Stimulated activated CD8-positive, alpha-beta memory T cell treated with anti-CD3 and anti-CD28 coated beads, Interleukin-4, amount 100 ng/mL, for 4 hours (primary cell): ENCODE measurements at regions not wholly inside any gene's neighbourhood (a gene's known extent, or its start where the extent isn't known, plus 50 kb on each side); places are given as distances from the start of the nearest gene placed in this dataset.

ENCODE experiments used
- DNase-seq, 2 donors: peaks; one replicate each; pipeline ENCODE4 v3.0.0-alpha.2; 2020; ENCODE audit warnings: low read depth in 2 of 2, low spot score in 1 of 2

DNA sequence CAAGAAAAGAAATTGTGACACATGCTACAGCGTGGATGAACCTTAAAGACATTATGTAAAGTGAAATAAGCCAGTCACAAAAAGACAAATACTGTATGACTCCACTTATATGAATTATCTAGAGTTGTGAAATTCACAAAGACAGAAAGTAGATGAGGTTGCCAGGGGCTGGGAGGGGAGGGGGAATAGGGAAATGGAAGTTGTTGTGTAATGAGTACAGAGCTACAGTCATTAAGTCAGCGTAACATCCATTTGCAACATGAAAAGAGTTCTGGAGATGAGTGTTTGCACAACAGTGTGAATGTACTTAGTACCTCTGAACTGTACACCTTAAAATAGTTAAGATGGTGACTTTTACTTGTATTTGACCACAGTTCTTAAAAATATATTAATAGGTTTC, 112.1 kb upstream of the CDK1 start:
- no peak for DNase-seq

GRCh38 chr10:60664859-60665258, 113.4 kb upstream of the CDK1 start:
- DNase-seq: no peak

GRCh38 chr10:60663850-60664249, 114.4 kb upstream of the CDK1 start:
- DNase-seq: no peak

DNA sequence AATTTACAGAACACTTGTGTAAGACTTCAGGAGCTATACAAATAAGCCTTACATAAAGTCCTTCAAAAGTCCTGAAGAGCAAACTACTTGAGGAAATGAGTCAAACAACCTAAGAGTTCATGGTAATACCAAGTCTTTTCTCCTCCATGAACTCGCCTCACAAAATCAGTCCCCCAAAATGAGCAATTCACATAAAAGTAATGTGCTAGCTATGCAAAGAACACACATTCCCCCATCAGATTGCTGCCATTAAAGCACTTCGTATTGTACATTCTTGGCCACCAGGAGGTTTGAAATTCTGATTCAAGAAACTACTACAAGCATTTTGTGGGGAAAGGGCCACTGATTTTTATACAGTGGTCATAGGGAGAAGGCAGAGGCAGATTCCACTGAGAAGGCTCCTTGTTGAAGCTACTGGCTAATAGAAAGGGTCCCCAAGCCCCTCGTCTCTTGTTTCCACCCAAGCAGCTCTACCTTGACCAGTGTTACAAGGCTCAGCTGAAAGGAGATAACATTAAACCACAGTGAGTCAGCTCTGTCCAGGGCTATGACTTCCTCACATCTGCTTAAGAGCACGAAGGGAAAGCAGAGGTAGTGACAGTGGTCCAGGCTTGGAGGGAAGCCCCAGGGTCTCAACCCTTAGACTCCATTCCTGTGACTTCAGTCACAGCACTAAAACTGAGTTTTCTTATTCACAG, 115.2 kb upstream of the CDK1 start:
- no peak for DNase-seq

DNA sequence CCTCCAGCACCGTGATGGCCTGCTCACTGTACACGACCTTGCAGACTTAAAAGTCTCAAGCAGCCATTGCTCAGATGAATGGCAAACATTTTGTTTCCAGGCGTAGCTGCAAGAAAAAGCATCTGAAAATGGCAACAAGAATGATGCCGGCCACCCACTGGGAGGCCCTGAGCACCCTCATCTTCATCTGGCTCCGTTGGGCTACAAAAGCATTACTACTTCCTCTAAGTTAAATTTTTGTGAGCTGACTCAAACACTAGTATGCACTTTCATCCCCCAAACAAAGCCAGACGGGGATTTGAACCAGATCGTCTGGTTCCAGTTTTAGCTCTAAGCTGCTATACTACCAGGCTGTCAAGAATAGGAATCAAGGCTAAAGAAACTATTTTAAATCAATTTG, 116.6 kb upstream of the CDK1 start:
- no peak for DNase-seq

- DNase-seq: no peak
Observed at GRCh38 chr10:60660625-60661024, 117.7 kb upstream of the CDK1 start.

DNA sequence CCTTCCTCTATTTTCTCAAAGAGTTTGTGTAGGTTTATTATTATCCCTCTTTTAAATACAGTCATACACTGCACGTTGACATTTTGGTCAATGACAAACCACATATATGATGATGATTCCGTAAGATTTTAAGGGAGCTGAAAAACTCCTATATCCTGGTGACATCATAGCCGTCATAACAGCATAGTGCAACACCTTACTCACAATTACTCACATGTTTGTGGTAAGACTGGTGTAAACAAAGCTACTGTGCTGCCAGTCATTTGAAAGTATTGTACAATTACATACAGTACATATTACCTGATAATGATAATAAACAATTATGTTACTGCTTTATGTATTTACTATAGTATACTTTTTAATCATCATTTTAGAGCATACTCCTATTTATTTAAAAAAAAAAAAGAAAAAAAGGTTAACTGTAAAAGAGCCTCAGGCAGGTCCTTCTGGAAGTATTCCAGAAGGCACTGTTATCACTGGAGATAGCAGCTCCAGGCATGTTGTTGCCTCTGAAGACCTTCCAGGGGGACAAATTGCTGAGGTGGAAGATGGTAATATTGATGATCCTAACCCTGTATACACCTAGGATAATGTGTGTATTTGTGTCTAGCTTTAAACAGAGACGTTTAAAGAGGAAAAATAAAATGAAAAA, 123.3 kb upstream of the CDK1 start:
- no peak for DNase-seq

DNA sequence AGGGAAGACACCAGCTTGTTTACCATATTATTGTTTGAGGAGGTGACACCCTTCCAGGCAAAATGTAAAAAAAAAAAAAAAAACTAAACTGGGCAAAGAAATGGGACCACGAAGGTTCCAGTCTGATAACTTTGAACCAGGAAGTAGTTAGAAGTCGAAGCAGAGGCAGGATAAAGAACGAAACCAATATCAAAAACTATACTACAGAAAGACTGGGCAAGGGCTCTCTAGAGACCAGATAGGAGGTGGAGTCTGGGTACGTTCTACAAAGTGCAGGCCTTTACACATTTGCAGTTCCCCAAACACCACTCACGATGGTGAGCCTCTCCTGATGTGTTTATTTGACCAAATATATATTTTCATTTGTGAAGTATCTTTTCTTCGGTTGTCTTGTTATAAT, 125.7 kb upstream of the CDK1 start:
- DNase-seq: no peak

GRCh38 chr10:60650378-60650800, 127.9 kb upstream of the CDK1 start:
- DNase-seq: no peak

- no peak for DNase-seq
Observed at GRCh38 chr10:60649485-60650377, 128.5 kb upstream of the CDK1 start.

- no peak for DNase-seq
Observed at GRCh38 chr10:60648761-60649160, 129.5 kb upstream of the CDK1 start.

DNA sequence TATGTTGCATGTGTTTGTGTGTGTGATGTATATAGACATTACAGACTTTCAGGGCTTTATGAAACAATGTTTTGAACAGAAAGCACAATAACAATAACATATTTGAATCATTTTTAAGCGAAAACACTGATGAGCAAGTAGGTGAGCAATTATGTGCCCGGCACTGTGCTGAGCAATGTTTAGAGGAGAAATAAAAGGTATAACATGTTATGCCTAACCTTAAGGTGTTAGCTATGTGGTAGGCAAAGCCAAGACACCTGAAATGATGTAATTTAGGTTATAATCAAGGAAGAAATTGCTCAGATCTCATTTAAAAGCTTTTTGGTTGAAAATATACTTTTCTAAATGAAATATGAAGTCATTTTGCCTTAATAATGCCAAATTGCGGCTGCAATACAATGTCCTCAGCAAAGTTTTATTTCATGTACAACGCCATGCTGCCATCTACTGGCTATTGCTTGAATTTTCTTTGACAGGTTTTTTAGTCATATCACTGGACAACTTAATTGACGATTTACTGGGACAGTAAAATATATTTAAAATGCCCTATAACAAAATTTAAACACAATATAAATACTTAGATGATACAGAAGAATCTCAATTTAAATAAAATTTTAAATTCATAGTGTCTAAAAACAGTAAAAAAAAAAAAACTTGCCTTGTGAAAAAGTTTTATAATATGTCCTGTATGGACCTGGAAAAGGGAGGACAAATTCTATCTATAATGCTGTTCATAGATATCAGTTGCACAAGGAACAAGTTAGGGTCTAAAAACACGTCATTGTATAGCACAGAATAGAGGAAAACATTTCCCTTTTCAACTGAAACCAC, 131.1 kb upstream of the CDK1 start:
- DNase-seq: no peak

- no peak for DNase-seq
Observed at GRCh38 chr10:60645980-60646379, 132.3 kb upstream of the CDK1 start.

GRCh38 chr10:60644436-60645130, 133.7 kb upstream of the CDK1 start:
- DNase-seq: no peak

DNA sequence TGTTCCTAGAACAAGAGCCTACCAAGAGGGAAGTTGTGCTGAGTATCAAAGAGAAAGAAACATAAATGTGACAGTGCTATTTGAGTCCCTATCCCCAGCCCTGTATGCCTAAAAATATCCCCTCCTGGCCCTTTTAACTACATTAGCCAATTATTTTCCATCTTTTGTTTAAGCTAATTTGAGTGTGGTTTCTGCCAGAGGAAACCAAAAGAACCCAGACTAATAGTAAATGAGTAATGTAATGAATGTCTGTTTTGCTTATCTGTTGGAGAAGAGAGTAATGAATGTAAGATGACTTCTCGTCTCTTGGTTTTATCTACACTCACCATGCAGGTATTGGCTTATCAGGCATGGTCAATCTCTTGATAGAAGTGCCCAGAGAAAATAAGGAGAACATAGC, 134.4 kb upstream of the CDK1 start:
- no peak for DNase-seq

DNA sequence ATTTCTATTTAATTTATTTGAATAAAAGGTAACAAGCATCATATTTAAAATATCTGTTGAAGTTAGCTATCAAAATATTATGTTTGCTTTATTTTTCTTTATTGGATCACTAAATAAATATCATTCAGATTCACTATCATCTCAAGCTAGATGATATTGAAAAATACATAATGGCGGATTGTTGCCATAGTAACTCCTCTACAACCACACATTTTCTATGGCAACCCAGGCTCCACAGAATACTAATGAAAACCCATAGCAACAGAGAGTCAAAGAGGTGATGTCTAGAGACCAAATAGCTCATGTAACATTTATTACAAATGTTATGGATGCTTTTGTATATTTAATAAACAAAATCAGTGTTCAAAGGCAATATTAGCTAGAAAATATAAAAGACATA, 148.9 kb upstream of the CDK1 start:
- DNase-seq: no peak

DNA sequence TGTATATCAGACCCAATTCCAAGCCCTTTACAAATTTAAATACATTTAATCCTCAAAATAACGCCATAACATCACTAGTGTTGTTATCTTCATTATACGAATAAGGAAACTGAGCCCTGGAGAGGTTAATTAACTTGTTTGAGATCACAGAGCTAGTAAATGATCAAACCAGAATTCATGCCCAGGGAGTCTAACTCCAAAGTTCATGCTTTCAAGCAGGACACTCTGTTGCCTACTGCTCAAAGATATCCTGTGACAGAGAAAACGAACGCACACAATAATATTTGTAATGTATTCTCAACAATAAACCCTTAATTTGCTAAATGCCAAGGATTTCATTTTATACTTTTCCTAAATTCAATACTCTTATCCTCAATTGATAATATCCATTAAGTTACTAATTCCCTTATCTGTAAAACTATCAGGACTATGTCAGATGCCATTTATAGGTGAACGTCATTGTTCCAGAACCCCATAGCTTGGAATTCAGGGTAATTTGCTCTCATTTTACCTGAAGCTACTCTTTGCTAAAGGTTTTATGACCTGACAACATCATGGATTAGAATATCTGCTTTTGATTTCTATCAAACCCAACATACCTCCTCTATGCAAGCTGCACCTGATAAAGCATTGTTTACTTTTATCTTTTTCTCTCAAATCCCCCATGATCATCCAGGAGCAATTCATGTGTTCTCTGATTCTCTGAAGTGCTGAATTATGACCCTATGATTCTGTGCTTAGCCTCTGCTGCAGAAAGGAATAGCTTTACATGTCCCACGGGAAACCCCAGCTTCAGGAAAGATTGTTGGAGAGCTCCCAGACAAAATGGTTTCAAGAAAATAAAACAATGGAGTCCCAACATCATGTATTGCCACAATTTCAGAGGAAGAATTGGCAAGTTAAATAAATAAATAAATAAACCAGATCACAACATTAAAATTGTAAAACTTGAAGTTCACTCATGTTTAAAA, 150.2 kb upstream of the CDK1 start:
- DNase-seq: no peak

GRCh38 chr10:60626037-60626436, 152.2 kb upstream of the CDK1 start:
- no peak for DNase-seq

DNA sequence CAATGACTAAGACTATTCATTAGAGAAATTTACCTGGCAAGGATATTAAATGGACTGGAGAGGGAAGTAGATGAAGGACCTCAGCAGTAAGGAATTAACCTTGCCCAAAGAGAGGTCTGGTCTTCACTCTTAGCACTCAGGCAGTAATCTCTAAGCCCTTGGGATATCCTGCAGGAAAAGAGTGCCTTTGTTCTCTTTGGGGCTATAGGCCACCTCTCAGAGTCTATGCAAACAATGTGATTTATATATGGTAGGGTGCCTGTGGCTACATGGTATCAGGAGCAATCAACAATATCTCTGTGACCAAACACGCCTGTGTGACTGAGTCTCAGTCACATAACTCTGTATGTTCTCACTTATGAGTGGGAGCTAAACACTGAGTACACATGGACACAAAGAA, 154.7 kb upstream of the CDK1 start:
- DNase-seq: no peak
